NCI-H128 (cell line): ENCODE measurements at regions not wholly inside any gene's neighbourhood (a gene's known extent, or its start where the extent isn't known, plus 50 kb on each side); places are given as distances from the start of the nearest gene placed in this dataset.

Experiments used
- DNase-seq: peaks from one replicate; lab custom pipeline; 2025; ENCODE audit not compliant: unreplicated experiment; lab: John Stamatoyannopoulos, UW

- no peak for DNase-seq
Measured at GRCh38 chr1:34460193-34460592, 283.5 kb downstream of the C1orf94 start.

- no peak for DNase-seq
Measured at GRCh38 chr1:34470401-34470800, 284.4 kb upstream of the GJB5 start.

DNA sequence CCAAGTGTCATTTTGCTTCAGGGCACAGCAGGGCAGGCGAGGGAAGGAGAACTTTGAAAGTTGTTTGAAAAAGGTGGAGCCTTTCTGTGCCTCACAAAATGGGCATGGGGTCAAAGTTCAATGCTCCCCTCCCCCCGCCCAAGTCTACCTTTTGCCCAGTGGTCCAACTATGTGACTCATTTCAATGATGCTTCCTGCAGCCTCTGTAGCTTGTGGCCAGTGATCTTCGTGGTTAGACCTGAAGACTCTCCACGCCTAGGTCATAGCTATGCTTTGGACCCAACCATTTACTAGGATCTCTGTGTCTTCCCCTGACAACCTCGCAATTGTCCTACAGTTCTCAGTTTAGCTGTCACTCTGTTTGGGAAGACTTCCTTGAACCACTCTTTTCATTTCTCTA is 280.3 kb upstream of the GJB5 start:
- DNase-seq, result no peak

GRCh38 chr1:34476371-34476770 is 278.5 kb upstream of the GJB5 start:
- no peak for DNase-seq

- no peak for DNase-seq
Measured at GRCh38 chr1:34477632-34478141, 277.2 kb upstream of the GJB5 start.

GRCh38 chr1:34478515-34479076 is 276.3 kb upstream of the GJB5 start:
- DNase-seq, result no peak

GRCh38 chr1:34479731-34480130 is 275.1 kb upstream of the GJB5 start:
- DNase-seq, result no peak

DNA sequence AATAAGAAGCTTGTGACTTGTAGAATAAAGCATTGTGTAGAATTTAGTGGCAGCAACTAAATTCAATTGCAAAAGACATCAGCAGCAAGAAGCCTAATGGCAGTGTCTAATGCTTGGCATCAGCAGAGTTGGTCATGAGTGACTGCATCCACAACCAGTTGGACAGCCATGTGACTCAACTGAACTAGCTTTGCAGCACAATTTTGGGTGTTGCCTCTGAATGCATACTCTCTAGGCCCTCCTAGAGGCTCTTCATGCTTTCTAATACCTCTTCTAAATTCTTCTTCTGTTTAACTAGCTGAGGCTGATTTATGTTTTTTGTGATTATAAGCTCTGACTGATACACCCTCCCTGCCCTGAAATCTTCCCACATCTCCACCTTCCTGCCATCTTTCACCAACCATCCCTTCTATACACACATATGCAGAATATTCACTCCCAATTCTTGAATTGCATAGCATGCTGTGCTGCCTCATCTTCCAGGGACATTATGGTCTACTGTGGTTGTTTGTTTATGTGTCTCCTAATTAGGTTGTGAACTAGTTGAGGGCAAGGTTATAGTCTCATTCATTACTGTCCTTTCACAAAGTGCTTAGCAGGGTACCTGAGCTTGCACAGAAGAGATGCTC is 266.7 kb upstream of the GJB5 start:
- no peak for DNase-seq

DNA sequence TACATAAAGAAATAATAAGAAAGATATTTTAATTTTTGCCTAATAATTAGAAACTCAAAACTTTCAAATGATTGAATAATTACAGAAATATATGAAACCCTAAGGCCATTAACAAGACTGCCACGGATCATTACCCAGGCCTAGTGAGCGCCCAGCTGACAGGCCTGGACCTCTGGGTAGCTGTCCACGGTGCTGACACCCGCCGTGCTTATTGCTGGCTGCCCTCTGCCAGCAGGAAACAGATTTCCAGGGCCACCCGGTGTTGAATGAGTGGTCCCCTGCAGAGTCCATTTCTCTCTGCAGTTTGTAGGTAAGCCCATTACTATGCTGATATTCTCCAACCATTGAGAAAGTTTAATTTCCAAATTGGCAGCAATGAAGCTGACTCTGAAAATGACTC is 254.4 kb upstream of the GJB5 start:
- DNase-seq, result no peak

DNA sequence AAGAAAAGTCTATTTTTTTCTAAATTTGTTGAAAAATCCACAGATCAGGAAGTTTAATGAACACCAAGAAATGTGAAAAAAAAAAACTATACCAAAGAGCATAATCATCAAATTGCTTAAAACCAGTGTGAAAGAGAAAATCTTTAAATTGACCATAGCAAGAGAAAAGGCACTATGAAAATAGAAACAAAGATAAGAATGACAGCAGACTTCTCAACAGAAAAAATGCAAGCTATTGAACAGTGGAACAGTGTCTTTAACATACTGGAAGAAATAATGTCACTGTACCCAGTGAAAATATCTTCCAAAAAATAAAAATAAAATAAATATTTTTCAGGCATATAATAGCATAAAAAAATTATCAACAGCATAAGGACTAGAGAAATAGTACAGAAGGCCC is 243.0 kb upstream of the GJB5 start:
- DNase-seq, result no peak

- no peak for DNase-seq
Measured at GRCh38 chr1:34518146-34518699, 236.6 kb upstream of the GJB5 start.

DNA sequence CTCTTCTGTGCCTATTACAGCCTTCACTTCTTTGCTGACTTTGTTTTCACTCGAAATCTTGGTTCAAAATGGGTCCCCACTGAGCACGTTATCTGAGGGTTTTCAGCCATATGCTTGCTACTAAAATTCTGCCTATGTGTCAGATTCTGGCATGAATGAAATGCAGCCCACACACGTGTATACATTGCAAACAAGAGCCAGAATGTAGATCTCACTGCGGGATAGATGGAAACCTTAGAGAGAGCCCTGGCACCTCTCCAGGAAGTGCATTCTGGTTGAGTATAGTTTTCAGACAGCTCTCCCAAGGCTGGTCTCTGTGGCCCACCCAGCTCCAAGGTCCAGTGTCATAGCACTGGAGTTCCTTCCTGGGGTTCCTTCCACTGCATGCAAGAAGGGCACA is 234.7 kb upstream of the GJB5 start:
- DNase-seq, result peak; percentile 7

DNA sequence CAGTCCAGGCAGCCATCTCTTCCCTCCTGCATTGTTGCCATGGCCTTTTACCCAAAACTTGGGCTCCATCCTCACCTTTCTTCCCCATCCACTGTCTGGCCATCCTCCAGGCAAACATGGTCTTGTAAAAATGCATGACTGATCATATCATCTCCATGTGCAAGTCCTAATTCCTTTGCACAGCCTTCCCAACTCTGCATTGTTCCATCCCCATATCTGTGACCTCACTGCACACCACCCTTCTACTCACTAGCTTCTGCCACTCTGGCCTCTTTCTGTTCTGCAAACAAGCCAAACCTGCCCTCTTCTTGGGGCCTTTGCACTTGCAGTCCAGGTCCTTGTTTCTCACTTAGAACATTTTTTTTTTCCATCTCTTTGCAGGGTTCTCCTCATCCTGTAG is 230.1 kb upstream of the GJB5 start:
- no peak for DNase-seq

- no peak for DNase-seq
Measured at GRCh38 chr1:34529935-34530859, 224.7 kb upstream of the GJB5 start.

- no peak for DNase-seq
Measured at GRCh38 chr1:34532113-34532512, 222.7 kb upstream of the GJB5 start.

- no peak for DNase-seq
Measured at GRCh38 chr1:34538481-34538880, 216.4 kb upstream of the GJB5 start.

DNA sequence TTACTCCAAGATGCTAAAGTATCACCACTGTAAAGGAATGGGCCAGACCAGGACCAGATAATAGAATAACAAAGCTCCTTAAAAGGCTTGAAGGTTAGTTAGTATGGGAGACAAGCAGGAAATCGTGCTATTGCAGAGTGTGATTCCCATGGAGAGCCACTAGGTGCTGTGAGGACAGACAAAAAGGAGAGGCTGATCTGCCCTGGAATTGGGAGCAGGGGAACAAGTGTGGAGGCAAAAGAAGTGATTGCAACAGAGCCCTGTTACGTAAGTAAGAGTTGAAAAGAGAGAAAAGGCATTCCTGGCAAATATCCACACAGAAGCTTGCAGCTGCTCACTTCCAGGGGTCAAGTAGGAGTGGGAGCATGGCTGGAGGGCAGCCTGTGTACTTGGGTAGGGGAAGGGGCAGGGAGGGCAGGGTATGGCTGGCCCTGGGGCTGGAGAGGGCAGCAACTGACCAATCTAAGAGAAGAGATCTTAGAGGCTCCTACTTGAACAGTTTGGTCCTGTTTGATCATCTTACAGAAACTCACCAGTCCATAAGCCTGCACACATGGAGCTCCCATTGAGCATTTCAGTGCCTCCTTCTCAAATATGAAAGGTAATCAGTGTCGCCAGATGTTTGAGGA is 207.7 kb upstream of the GJB5 start:
- no peak for DNase-seq

DNA sequence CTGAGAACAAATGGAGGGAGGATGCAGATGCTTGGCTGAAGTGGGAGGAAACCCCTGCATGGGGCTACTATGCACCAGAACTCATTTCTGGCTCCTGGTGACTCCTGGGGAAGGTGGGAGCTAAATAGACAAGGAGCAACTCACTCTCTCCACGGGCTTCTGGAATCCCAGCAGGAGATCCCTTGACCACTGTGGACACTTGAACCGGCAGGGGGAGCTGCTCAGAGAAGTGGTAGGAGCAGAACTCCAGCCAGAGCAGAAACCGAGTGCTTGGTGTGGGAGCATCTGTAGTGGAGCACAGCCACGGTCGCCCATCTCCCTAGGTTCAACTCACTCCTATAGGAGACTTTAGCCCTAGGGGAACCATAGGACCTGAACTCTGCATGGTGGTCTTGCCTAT is 205.6 kb upstream of the GJB5 start:
- DNase-seq, result no peak

DNA sequence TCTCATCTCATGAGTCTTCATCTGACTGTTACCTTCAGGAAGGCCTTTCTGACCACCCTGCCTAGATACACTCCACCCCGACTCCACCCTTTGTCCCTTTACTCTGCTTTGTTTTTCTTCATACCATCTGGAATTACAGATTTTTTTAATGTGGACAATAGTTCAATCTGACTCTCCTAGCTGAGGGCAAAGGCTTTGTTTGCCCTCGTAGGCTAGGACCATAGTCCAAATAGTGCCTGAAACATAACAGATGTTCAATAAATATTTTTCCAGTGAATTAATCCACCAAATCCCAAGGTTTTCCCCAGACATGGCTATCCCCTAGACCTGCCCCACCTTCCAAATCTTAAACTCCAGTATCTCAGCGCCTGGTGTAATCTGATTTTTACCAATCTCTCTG is 176.5 kb upstream of the GJB5 start:
- no peak for DNase-seq

- no peak for DNase-seq
Measured at GRCh38 chr1:34582356-34582755, 172.5 kb upstream of the GJB5 start.

DNA sequence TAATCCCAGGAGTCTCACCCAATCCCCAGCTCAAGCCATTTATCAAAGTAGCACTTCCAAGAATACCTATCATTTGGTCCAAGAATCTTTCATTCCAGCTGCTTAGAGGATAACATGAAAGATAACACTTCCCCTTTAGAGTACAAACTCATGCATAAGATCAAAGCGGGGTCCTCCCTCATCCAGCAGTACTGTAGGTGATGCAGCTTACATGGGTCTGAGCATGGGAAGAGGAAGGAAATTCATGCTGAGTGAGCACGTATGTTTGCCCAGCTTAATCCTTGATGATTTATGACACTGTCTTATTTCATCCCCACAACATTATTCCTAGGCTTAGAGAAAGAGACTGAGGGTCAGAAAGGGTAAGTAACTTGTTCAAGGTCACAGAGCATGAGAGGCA is 167.1 kb upstream of the GJB5 start:
- DNase-seq, result no peak
